ENCODE measurements at regions not wholly inside any gene's neighbourhood (a gene's known extent, or its start where the extent isn't known, plus 50 kb on each side); places are given as distances from the start of the nearest gene placed in this dataset.
A peak's percentile ranks its signal among the peaks of the same experiment; 100 is the strongest.

DNA sequence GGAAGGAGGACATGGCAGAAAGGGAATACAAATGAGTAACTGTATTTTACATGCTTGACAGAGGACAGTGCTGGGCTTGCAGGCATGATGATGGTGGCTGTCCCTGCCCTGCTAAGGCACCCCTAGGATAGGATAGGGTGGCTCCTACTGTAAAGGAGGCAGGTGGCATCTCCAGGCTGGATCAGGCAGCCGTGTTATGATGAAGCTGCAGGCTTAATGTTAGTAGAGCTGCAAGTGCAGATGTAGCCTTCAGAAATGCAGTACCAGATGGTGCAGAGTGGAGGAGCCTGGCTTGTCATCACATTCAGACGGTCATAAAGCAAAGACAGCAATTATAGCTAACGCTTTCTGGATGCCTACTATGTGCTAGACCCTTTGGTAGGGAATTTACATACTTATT, 287.9 kb upstream of the PODXL start (continued):
- TF ChIP-seq, protein P1, sequence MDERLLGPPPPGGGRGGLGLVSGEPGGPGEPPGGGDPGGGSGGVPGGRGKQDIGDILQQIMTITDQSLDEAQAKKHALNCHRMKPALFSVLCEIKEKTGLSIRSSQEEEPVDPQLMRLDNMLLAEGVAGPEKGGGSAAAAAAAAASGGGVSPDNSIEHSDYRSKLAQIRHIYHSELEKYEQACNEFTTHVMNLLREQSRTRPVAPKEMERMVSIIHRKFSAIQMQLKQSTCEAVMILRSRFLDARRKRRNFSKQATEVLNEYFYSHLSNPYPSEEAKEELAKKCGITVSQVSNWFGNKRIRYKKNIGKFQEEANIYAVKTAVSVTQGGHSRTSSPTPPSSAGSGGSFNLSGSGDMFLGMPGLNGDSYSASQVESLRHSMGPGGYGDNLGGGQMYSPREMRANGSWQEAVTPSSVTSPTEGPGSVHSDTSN (CRISPR knock-in tag; IDR thresholded peaks at IDR 0.05; ENCODE audit: low read depth): no peak
- TF ChIP-seq, protein P1 (tag; conservative IDR thresholded peaks at IDR 0.05; ENCODE audit: low read depth): no peak
- TF ChIP-seq FOXK2 (conservative IDR thresholded peaks at IDR 0.05 in 1 of 2, IDR thresholded peaks at IDR 0.05 in 1 of 2; ENCODE audit: low read depth in 2 of 2): no peak
- TF ChIP-seq NCOA4 (IDR thresholded peaks at IDR 0.05; ENCODE audit: partially characterized antibody): no peak

DNA sequence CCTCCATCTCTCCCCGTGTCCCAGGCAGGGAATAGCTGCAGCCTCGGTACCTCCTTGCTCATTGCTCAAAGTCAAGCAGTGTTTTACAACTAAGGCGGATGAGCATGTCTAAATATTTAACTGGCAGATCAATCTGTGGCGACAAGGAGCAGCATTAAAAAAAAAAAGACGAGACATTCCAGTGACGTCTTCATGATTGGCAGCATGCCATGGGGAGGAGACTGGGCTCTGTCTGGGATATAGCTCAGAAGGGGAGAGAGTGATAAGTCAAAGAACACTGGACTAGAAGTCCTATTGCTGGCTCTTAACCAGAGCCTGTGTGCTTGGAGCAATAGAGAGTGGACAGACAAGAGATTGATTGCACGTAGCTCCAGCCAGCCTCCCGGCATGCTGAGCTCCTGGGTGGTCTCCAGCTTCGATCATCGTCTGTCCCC, 287.5 kb upstream of the PODXL start:
- Histone ChIP-seq H3K27me3 (ENCODE audit: control insufficient read depth in 2 of 2, insufficient read depth in 2 of 2, low read length in 2 of 2) (peaks cover 3 to 15% of the 10 kb centered on the region in 2 experiments; a peak in 4 of 5 replicates), H3K4me3 (no peak overlapping the region), H3K4me1 (replicated peaks in 1 of 2; ENCODE audit: control insufficient read depth in 2 of 2, insufficient read depth in 2 of 2, low read length in 2 of 2) (no peaks in the 10 kb centered on the region), H3K9me3 (replicated peaks; ENCODE audit: control insufficient read depth, insufficient read depth, low read depth, low read length) (no peaks in the 10 kb centered on the region), H3K27ac (ENCODE audit: extremely low read depth, low read depth, low read length) (no peak overlapping the region), H3K36me3 (ENCODE audit: control insufficient read depth, insufficient read depth, low read length) (no peaks in the 10 kb centered on the region), H3K79me2 (ENCODE audit: control insufficient read depth, insufficient read depth, low read length) (no peaks in the 10 kb centered on the region), H3K9ac (ENCODE audit: insufficient read depth in 1 of 2, low read depth in 2 of 2, low read length in 2 of 2) (no peak overlapping the region), H2AFZ (ENCODE audit: low read depth, low read length) (no peak overlapping the region), H3K9me1 (ENCODE audit: control insufficient read depth, insufficient read depth, low read length) (peaks cover 4% of the 10 kb centered on the region), H4K20me1 (replicated peaks; ENCODE audit: control insufficient read depth, insufficient read depth, low read length) (no peaks in the 10 kb centered on the region), H3K4me2 (ENCODE audit: insufficient read depth, low read length) (no peak overlapping the region)
- intact Hi-C loops (cut with micrococcal nuclease) (no loop called here), in situ Hi-C loops (cut with MboI) (no loop called here)
- DNase-seq (ENCODE audit: extremely low read depth in 1 of 4, low spot score in 3 of 4) (no peak), ATAC-seq (no peak), FAIRE-seq (no peak)
- ChIA-PET POLR2A (no interaction called here), CTCF (ENCODE audit: low intra/inter-chr PET ratio) (no interaction called here)
- TF ChIP-seq, protein P2, sequence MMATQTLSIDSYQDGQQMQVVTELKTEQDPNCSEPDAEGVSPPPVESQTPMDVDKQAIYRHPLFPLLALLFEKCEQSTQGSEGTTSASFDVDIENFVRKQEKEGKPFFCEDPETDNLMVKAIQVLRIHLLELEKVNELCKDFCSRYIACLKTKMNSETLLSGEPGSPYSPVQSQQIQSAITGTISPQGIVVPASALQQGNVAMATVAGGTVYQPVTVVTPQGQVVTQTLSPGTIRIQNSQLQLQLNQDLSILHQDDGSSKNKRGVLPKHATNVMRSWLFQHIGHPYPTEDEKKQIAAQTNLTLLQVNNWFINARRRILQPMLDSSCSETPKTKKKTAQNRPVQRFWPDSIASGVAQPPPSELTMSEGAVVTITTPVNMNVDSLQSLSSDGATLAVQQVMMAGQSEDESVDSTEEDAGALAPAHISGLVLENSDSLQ (IDR thresholded peaks at IDR 0.05): peak; percentile 26; the same call in 1 of the 2 replicates
- TF ChIP-seq MCM2 (IDR thresholded peaks at IDR 0.05; ENCODE audit: low read depth) (no peak), NFIC (IDR thresholded peaks at IDR 0.05) (peak; percentile 61), RBM15 (IDR thresholded peaks at IDR 0.05; ENCODE audit: insufficient read depth, low read length) (no peak), ZNF780A (CRISPR knock-in tag; IDR thresholded peaks at IDR 0.05) (no peak), CEBPG (CRISPR knock-in tag; IDR thresholded peaks at IDR 0.05) (no peak), CEBPG (tag; conservative IDR thresholded peaks at IDR 0.05 in 1 of 2, IDR thresholded peaks at IDR 0.05 in 1 of 2) (no peak)
- BruUV-seq (replicated peaks): no TSS peak
- whole genome bisulfite sequencing (ENCODE audit: insufficient coverage, low coverage, missing lambda C conversion rate): 2% methylated on average over 10 of the region's 10 CpGs
